Testis (tissue), 2 donors: ENCODE measurements at regions not wholly inside any gene's neighbourhood (a gene's known extent, or its start where the extent isn't known, plus 50 kb on each side); places are given as distances from the start of the nearest gene placed in this dataset.

Source experiments
- CTCF ChIP-seq, 3 experiments: fragments of 450-650 bp in 2 of 3; fragments of 200-600 bp in 1 of 3; sonication (generic) in 1 of 3; IDR thresholded peaks; one replicate each; pipeline ENCODE4 v1.5.1; 2016 to 2019; ENCODE audit warnings: antibody characterized with exemption in 3 of 3, mild to moderate bottlenecking in 2 of 3, moderate library complexity in 1 of 3
- POLR2A ChIP-seq: fragments of 450-650 bp; IDR thresholded peaks from one replicate; pipeline ENCODE4 v1.6.1; 2017; ENCODE audit warnings: antibody characterized with exemption, mild to moderate bottlenecking, moderate library complexity

- no peak for TF ChIP-seq POLR2A
- TF ChIP-seq CTCF (IDR thresholded peaks at IDR 0.05), result no peak
Measured at GRCh38 chr5:152730176-152730575, 325.1 kb upstream of the NMUR2 start.
